ENCODE measurements at regions not wholly inside any gene's neighbourhood (a gene's known extent, or its start where the extent isn't known, plus 50 kb on each side); places are given as distances from the start of the nearest gene placed in this dataset.

DNA sequence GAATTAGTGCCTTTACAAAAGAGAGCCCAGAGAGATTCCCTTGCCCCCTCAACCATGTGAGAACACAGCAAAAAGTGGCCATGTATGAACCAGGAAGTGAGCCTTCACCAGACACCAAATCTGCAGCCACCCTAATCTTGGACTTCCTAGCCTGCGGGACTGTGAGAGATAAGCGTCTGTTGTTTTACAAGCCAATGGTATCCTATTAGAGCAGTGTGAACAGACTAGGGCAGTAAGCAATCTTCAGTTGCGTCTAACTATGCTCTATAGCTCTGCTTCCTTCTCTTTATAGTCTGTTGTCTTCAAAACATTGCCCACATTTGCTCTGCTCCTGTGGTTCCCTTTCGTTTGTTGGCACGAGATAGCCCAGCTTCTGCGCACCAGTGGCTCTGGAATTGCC, 109.5 kb upstream of the FNDC3A start:
- H3K9ac ChIP-seq (ENCODE audit: low read depth in 1 of 2, low read length in 2 of 2), result no peak overlapping the region
- H3K4me3 ChIP-seq (ENCODE audit: low read depth in 1 of 3, low read length in 3 of 3), result no peak overlapping the region
- no peaks in the 10 kb centered on the region for H3K9me3 ChIP-seq (ENCODE audit: control insufficient read depth in 4 of 4, low read length in 3 of 4)
- no peaks in the 10 kb centered on the region for H3K27me3 ChIP-seq (ENCODE audit: control insufficient read depth in 4 of 4, insufficient read depth in 4 of 4, low read length in 3 of 4)
- no peaks in the 10 kb centered on the region for H3K36me3 ChIP-seq (ENCODE audit: control insufficient read depth in 4 of 4, insufficient read depth in 3 of 4, low read depth in 1 of 4, low read length in 3 of 4)
- 73% methylated on average over 6 of the region's 6 CpGs for whole genome bisulfite sequencing
- H3K4me1 ChIP-seq (ENCODE audit: control insufficient read depth in 4 of 4, insufficient read depth in 4 of 4, low read length in 3 of 4), result no peaks in the 10 kb centered on the region
- DNase-seq (ENCODE audit: low spot score), result no peak
- no peak overlapping the region for H3K27ac ChIP-seq (ENCODE audit: low read depth in 1 of 2, low read length in 2 of 2)
- no peak for TF ChIP-seq JUND (IDR thresholded peaks at IDR 0.05)
- TF ChIP-seq FOXA1 (IDR thresholded peaks at IDR 0.05), result no peak
- TF ChIP-seq NR2F2 (IDR thresholded peaks at IDR 0.05), result no peak
- TF ChIP-seq RXRA (IDR thresholded peaks at IDR 0.05), result no peak
- TF ChIP-seq, protein P1, sequence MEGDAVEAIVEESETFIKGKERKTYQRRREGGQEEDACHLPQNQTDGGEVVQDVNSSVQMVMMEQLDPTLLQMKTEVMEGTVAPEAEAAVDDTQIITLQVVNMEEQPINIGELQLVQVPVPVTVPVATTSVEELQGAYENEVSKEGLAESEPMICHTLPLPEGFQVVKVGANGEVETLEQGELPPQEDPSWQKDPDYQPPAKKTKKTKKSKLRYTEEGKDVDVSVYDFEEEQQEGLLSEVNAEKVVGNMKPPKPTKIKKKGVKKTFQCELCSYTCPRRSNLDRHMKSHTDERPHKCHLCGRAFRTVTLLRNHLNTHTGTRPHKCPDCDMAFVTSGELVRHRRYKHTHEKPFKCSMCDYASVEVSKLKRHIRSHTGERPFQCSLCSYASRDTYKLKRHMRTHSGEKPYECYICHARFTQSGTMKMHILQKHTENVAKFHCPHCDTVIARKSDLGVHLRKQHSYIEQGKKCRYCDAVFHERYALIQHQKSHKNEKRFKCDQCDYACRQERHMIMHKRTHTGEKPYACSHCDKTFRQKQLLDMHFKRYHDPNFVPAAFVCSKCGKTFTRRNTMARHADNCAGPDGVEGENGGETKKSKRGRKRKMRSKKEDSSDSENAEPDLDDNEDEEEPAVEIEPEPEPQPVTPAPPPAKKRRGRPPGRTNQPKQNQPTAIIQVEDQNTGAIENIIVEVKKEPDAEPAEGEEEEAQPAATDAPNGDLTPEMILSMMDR (IDR thresholded peaks at IDR 0.05; ENCODE audit: low read depth, low read length, missing input control), result no peak
- TF ChIP-seq FOXA2 (IDR thresholded peaks at IDR 0.05), result no peak
- TF ChIP-seq, protein P2, sequence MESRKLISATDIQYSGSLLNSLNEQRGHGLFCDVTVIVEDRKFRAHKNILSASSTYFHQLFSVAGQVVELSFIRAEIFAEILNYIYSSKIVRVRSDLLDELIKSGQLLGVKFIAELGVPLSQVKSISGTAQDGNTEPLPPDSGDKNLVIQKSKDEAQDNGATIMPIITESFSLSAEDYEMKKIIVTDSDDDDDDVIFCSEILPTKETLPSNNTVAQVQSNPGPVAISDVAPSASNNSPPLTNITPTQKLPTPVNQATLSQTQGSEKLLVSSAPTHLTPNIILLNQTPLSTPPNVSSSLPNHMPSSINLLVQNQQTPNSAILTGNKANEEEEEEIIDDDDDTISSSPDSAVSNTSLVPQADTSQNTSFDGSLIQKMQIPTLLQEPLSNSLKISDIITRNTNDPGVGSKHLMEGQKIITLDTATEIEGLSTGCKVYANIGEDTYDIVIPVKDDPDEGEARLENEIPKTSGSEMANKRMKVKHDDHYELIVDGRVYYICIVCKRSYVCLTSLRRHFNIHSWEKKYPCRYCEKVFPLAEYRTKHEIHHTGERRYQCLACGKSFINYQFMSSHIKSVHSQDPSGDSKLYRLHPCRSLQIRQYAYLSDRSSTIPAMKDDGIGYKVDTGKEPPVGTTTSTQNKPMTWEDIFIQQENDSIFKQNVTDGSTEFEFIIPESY (IDR thresholded peaks at IDR 0.05), result no peak
- TF ChIP-seq TAF1 (conservative IDR thresholded peaks at IDR 0.05), result no peak
- TF ChIP-seq HNF4G (IDR thresholded peaks at IDR 0.05), result no peak
- TF ChIP-seq YY1 (IDR thresholded peaks at IDR 0.05), result no peak
- TF ChIP-seq, protein P3, sequence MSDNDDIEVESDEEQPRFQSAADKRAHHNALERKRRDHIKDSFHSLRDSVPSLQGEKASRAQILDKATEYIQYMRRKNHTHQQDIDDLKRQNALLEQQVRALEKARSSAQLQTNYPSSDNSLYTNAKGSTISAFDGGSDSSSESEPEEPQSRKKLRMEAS (IDR thresholded peaks at IDR 0.05), result no peak
- TF ChIP-seq SP1 (IDR thresholded peaks at IDR 0.05), result no peak
- no peak for TF ChIP-seq HNF4A (conservative IDR thresholded peaks at IDR 0.05)

DNA sequence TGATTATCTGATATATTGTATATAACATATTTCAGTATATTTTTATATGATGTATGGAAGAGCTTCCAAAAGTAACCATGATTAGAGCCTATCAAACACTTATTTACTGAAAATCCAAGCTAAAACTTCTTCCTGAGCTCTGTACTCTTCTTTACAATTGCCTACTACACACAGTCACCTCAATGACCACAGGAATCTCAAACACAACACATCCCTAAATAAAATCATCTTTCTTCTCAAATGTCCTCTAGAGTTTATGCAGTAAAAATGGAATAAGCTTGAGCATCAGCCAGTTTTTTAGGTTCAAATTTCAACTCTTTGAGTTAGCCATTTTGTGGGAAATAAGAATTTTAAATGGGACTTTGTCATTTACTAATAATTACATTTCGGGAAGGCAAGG, 102.6 kb upstream of the FNDC3A start:
- H3K4me1 ChIP-seq (ENCODE audit: control insufficient read depth in 4 of 4, insufficient read depth in 4 of 4, low read length in 3 of 4), result no peaks in the 10 kb centered on the region
- H3K27me3 ChIP-seq (ENCODE audit: control insufficient read depth in 4 of 4, insufficient read depth in 4 of 4, low read length in 3 of 4), result peaks cover 0 to 3% (median 0%) of the 10 kb centered on the region in 4 donors
- H3K9ac ChIP-seq (ENCODE audit: low read depth in 1 of 2, low read length in 2 of 2), result no peak overlapping the region
- no peaks in the 10 kb centered on the region for H3K36me3 ChIP-seq (ENCODE audit: control insufficient read depth in 4 of 4, insufficient read depth in 3 of 4, low read depth in 1 of 4, low read length in 3 of 4)
- no peak overlapping the region for H3K27ac ChIP-seq (ENCODE audit: low read depth in 1 of 2, low read length in 2 of 2)
- no peak for TF ChIP-seq NR2F2 (IDR thresholded peaks at IDR 0.05)
- no peak for TF ChIP-seq TAF1 (conservative IDR thresholded peaks at IDR 0.05)
- no peak for TF ChIP-seq FOXA1 (IDR thresholded peaks at IDR 0.05)
- TF ChIP-seq, protein P2 (IDR thresholded peaks at IDR 0.05), result no peak
- no peak for TF ChIP-seq YY1 (IDR thresholded peaks at IDR 0.05)
- TF ChIP-seq, protein P4, sequence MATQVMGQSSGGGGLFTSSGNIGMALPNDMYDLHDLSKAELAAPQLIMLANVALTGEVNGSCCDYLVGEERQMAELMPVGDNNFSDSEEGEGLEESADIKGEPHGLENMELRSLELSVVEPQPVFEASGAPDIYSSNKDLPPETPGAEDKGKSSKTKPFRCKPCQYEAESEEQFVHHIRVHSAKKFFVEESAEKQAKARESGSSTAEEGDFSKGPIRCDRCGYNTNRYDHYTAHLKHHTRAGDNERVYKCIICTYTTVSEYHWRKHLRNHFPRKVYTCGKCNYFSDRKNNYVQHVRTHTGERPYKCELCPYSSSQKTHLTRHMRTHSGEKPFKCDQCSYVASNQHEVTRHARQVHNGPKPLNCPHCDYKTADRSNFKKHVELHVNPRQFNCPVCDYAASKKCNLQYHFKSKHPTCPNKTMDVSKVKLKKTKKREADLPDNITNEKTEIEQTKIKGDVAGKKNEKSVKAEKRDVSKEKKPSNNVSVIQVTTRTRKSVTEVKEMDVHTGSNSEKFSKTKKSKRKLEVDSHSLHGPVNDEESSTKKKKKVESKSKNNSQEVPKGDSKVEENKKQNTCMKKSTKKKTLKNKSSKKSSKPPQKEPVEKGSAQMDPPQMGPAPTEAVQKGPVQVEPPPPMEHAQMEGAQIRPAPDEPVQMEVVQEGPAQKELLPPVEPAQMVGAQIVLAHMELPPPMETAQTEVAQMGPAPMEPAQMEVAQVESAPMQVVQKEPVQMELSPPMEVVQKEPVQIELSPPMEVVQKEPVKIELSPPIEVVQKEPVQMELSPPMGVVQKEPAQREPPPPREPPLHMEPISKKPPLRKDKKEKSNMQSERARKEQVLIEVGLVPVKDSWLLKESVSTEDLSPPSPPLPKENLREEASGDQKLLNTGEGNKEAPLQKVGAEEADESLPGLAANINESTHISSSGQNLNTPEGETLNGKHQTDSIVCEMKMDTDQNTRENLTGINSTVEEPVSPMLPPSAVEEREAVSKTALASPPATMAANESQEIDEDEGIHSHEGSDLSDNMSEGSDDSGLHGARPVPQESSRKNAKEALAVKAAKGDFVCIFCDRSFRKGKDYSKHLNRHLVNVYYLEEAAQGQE (IDR thresholded peaks at IDR 0.05), result no peak
- TF ChIP-seq, protein P1 (IDR thresholded peaks at IDR 0.05; ENCODE audit: low read depth, low read length, missing input control), result no peak
- WGBS, result 93% methylated on average over 1 of the region's 1 CpG
- H3K9me3 ChIP-seq (ENCODE audit: control insufficient read depth in 4 of 4, low read length in 3 of 4), result no peaks in the 10 kb centered on the region
- no peak overlapping the region for H3K4me3 ChIP-seq (ENCODE audit: low read depth in 1 of 3, low read length in 3 of 3)
- no peak for DNase-seq (ENCODE audit: low spot score)

Data from liver (tissue), 8 donors.